GM21529 (cell line): ENCODE measurements at regions not wholly inside any gene's neighbourhood (a gene's known extent, or its start where the extent isn't known, plus 50 kb on each side); places are given as distances from the start of the nearest gene placed in this dataset.

Experiments
- ATAC-seq: cut with Tn5 transposase; IDR thresholded peaks from one replicate; pipeline ENCODE4 v1.9.1; 2021; ENCODE audit not compliant: unreplicated experiment

- no peak for ATAC-seq
Observed at GRCh38 chr10:21069929-21070700, 173.0 kb upstream of the NEBL start.

- no peak for ATAC-seq
Observed at GRCh38 chr10:21069278-21069677, 172.2 kb upstream of the NEBL start.

GRCh38 chr10:21068026-21068656 lies 171.0 kb upstream of the NEBL start:
- no peak for ATAC-seq

- ATAC-seq = no peak
Observed at GRCh38 chr10:21065621-21066248, 168.6 kb upstream of the NEBL start.

GRCh38 chr10:21061982-21062381 lies 164.9 kb upstream of the NEBL start:
- no peak for ATAC-seq

- no peak for ATAC-seq
Observed at GRCh38 chr10:21061184-21061583, 164.1 kb upstream of the NEBL start.

- no peak for ATAC-seq
Observed at GRCh38 chr10:21060626-21061025, 163.5 kb upstream of the NEBL start.

- ATAC-seq = no peak
Observed at GRCh38 chr10:21057989-21058388, 160.9 kb upstream of the NEBL start.

GRCh38 chr10:21057436-21057835 lies 160.3 kb upstream of the NEBL start:
- ATAC-seq = no peak

GRCh38 chr10:21056461-21056860 lies 159.3 kb upstream of the NEBL start:
- no peak for ATAC-seq

GRCh38 chr10:21055339-21056135 lies 158.4 kb upstream of the NEBL start:
- no peak for ATAC-seq

- ATAC-seq = no peak
Observed at GRCh38 chr10:21053953-21054690, 157.0 kb upstream of the NEBL start.

GRCh38 chr10:21052709-21053104 lies 155.6 kb upstream of the NEBL start:
- no peak for ATAC-seq

- ATAC-seq = no peak
Observed at GRCh38 chr10:21052072-21052708, 155.1 kb upstream of the NEBL start.

- no peak for ATAC-seq
Observed at GRCh38 chr10:21049482-21049881, 152.4 kb upstream of the NEBL start.

GRCh38 chr10:21048068-21048467 lies 151.0 kb upstream of the NEBL start:
- ATAC-seq = no peak

- no peak for ATAC-seq
Observed at GRCh38 chr10:21047511-21047910, 150.4 kb upstream of the NEBL start.

- no peak for ATAC-seq
Observed at GRCh38 chr10:21047096-21047495, 150.0 kb upstream of the NEBL start.

GRCh38 chr10:21043044-21043443 lies 145.9 kb upstream of the NEBL start:
- no peak for ATAC-seq

- no peak for ATAC-seq
Observed at GRCh38 chr10:21042536-21042935, 145.4 kb upstream of the NEBL start.
